IMR-90 (cell line): ENCODE measurements at regions not wholly inside any gene's neighbourhood (a gene's known extent, or its start where the extent isn't known, plus 50 kb on each side); places are given as distances from the start of the nearest gene placed in this dataset.

Experiments used
- ATAC-seq: fragments of 200-7000 bp; cut with Tn5 transposase; 2 replicates; pipeline ENCODE4 v1.9.1; 2020; ENCODE audit warnings: low read depth, mild to moderate bottlenecking, moderate library complexity
- BruUV-seq: library from RNA; stranded (reverse); fragments of 400-500 nt; replicated peaks from 2 replicates; lab custom pipeline; 2021; lab: Mats Ljungman, UMichigan
- CTCF ChIA-PET: fragments of 300-600 bp; formaldehyde crosslinking; extraction: SDS; loops from one replicate; lab custom pipeline; 2021; ENCODE audit warnings: antibody characterized with exemption; lab: Yijun Ruan, JAX
- POLR2A ChIA-PET: fragments of 300-600 bp; sonication (Branson Sonifier 250); formaldehyde crosslinking; loops from one replicate; lab custom pipeline; 2022; ENCODE audit warnings: antibody characterized with exemption; ENCODE audit not compliant: unreplicated experiment; lab: Charles Lee
- DNase-seq: peaks from one replicate; pipeline ENCODE4 v3.0.0; 2013
- H2AFZ ChIP-seq: replicated peaks from 2 replicates; pipeline ENCODE3; 2013; ENCODE audit warnings: low read length, mild to moderate bottlenecking; ENCODE audit not compliant: poor library complexity
- H2AK5ac ChIP-seq: 2 replicates; pipeline ENCODE4 v1.6.1; 2013; ENCODE audit warnings: low read depth, low read length, inconsistent platforms
- H2AK9ac ChIP-seq: replicated peaks from 2 replicates; pipeline ENCODE3; 2013; ENCODE audit warnings: mild to moderate bottlenecking, low read depth, low read length, moderate library complexity; ENCODE audit not compliant: poor library complexity
- H2BK120ac ChIP-seq: 2 replicates; pipeline ENCODE4 v1.6.1; 2013; ENCODE audit warnings: low read depth, low read length, inconsistent platforms
- H2BK15ac ChIP-seq: 3 replicates; pipeline ENCODE4 v1.6.1; 2013; ENCODE audit warnings: low read depth, low read length, inconsistent platforms
- H2BK20ac ChIP-seq: 2 replicates; pipeline ENCODE4 v1.6.1; 2013; ENCODE audit warnings: low read depth, mild to moderate bottlenecking, inconsistent platforms, low read length, moderate library complexity
- H2BK5ac ChIP-seq: 2 replicates; pipeline ENCODE4 v1.6.1; 2013; ENCODE audit warnings: mild to moderate bottlenecking, low read depth, low read length, inconsistent platforms; ENCODE audit not compliant: poor library complexity, severe bottlenecking
- H3K14ac ChIP-seq: replicated peaks from 2 replicates; pipeline ENCODE4 v1.6.1; 2013; ENCODE audit warnings: low read depth, low read length, inconsistent platforms
- H3K18ac ChIP-seq: 2 replicates; pipeline ENCODE4 v1.6.1; 2013; ENCODE audit warnings: low read depth, low read length, control low read depth
- H3K23ac ChIP-seq: 2 replicates; pipeline ENCODE4 v1.6.1; 2013; ENCODE audit warnings: low read depth, low read length, inconsistent platforms
- H3K27ac ChIP-seq: 2 replicates; pipeline ENCODE4 v1.5.1; 2013; ENCODE audit warnings: mild to moderate bottlenecking, control low read depth, low read length; ENCODE audit not compliant: insufficient read depth
- H3K27me3 ChIP-seq: 2 replicates; pipeline ENCODE4 v1.6.1; 2013; ENCODE audit warnings: low read length; ENCODE audit not compliant: control insufficient read depth, insufficient read depth
- H3K36me3 ChIP-seq: 2 replicates; pipeline ENCODE4 v1.6.1; 2013; ENCODE audit warnings: low read length, mixed read lengths; ENCODE audit not compliant: control insufficient read depth, insufficient read depth
- H3K4ac ChIP-seq: 2 replicates; pipeline ENCODE4 v1.6.1; 2013; ENCODE audit warnings: low read depth, low read length, inconsistent platforms
- H3K4me1 ChIP-seq: 2 replicates; pipeline ENCODE4 v1.6.1; 2013; ENCODE audit warnings: low read length, mixed read lengths; ENCODE audit not compliant: control insufficient read depth, insufficient read depth
- H3K4me2 ChIP-seq: 2 replicates; pipeline ENCODE4 v1.6.1; 2013; ENCODE audit warnings: low read depth, mild to moderate bottlenecking, control low read depth, low read length, moderate library complexity
- H3K4me3 ChIP-seq: 2 replicates; pipeline ENCODE4 v1.5.1; 2013; ENCODE audit warnings: low read depth, mild to moderate bottlenecking, control low read depth, low read length, moderate library complexity; ENCODE audit not compliant: insufficient read depth
- H3K56ac ChIP-seq: 2 replicates; pipeline ENCODE4 v1.6.1; 2013; ENCODE audit warnings: low read length, inconsistent platforms; ENCODE audit not compliant: insufficient read depth; ENCODE audit errors: extremely low read depth
- H3K79me1 ChIP-seq, 2 experiments: 2 replicates each; pipeline ENCODE4 v1.6.1; 2013; ENCODE audit warnings: low read length in 2 of 2, inconsistent platforms in 1 of 2, low read depth in 1 of 2
- H3K9ac ChIP-seq: 2 replicates; pipeline ENCODE4 v1.6.1; 2013; ENCODE audit warnings: low read depth, low read length, control low read depth
- H3K9me1 ChIP-seq: 2 replicates; pipeline ENCODE4 v1.6.1; 2013; ENCODE audit warnings: low read length, inconsistent platforms; ENCODE audit not compliant: insufficient read depth
- H3K9me3 ChIP-seq: 2 replicates; pipeline ENCODE4 v1.6.1; 2013; ENCODE audit warnings: low read length; ENCODE audit not compliant: control insufficient read depth, insufficient read depth
- H4K20me1 ChIP-seq: 2 replicates; pipeline ENCODE4 v1.6.1; 2013; ENCODE audit warnings: low read length, inconsistent platforms; ENCODE audit not compliant: insufficient read depth
- H4K5ac ChIP-seq: 2 replicates; pipeline ENCODE4 v1.6.1; 2013; ENCODE audit warnings: mild to moderate bottlenecking, low read depth, low read length, control low read depth
- H4K8ac ChIP-seq, 2 experiments: 2 replicates each; pipeline ENCODE4 v1.6.1; 2013; ENCODE audit warnings: low read depth in 2 of 2, low read length in 2 of 2, control low read depth in 1 of 2, inconsistent platforms in 1 of 2
- H4K91ac ChIP-seq: 2 replicates; pipeline ENCODE4 v1.6.1; 2013; ENCODE audit warnings: low read depth, low read length, inconsistent platforms; ENCODE audit not compliant: insufficient read depth
- FOS ChIP-seq: fragments of 150-350 bp; IDR thresholded peaks from 2 replicates; pipeline ENCODE4 v1.6.1; 2016; ENCODE audit warnings: low read depth, low read length
- SMC3 ChIP-seq: fragments of 150-350 bp; IDR thresholded peaks from 2 replicates; pipeline ENCODE4 v1.6.1; 2016; ENCODE audit warnings: low read depth, mild to moderate bottlenecking, antibody characterized with exemption, low read length, moderate library complexity
- WGBS, 2 experiments: methylation state at CpG; one replicate each; pipeline versions ENCODE4 v1.1.5 to v1.1.7; 2013; ENCODE audit warnings: missing lambda C conversion rate in 2 of 2; ENCODE audit not compliant: insufficient read length in 1 of 2; ENCODE audit errors: extremely low coverage in 2 of 2; 5-methylcytosine and 5-hydroxymethylcytosine counted together
- dilution Hi-C: fragments of 300-500 bp; cut with HindIII; formaldehyde crosslinking; loops from one replicate; pipeline ENCODE4 v1.14.3; 2018; ENCODE audit warnings: low sequenced_read_pairs; ENCODE audit not compliant: unreplicated experiment
- in situ Hi-C: fragments of 300-500 bp; cut with MboI; formaldehyde crosslinking; loops from 3 replicates; pipeline ENCODE4 v1.14.3; 2019; ENCODE audit warnings: low sequenced_read_pairs, inconsistent platforms, mixed read lengths
- intact Hi-C: fragments of 100-400 bp; cut with micrococcal nuclease; formaldehyde crosslinking; loops from 2 replicates; pipeline ENCODE4 v1.10.0; 2022

- DNase-seq (no peak), ATAC-seq (no peak)
- no peak for TF ChIP-seq SMC3
- TF ChIP-seq FOS, result no peak
- Histone ChIP-seq H2BK20ac (no peak overlapping the region), H3K9ac (no peak overlapping the region), H4K91ac (no peak overlapping the region), H3K9me3 (peaks cover 2% of the 10 kb centered on the region; the same call in 1 of the 2 replicates), H3K4me2 (no peak overlapping the region), H2BK5ac (no peak overlapping the region), H3K4me3 (no peak overlapping the region), H4K8ac (no peak overlapping the region), H3K27me3 (no peaks in the 10 kb centered on the region), H4K5ac (no peak overlapping the region), H3K79me1 (no peaks in the 10 kb centered on the region), H3K4me1 (no peaks in the 10 kb centered on the region), H3K4ac (no peak overlapping the region), H4K20me1 (no peaks in the 10 kb centered on the region), H3K27ac (no peak overlapping the region), H3K56ac (no peak overlapping the region), H3K23ac (no peak overlapping the region), H3K18ac (no peak overlapping the region), H2BK120ac (no peak overlapping the region), H2AK9ac (no peak overlapping the region), H3K14ac (no peak overlapping the region), H2AK5ac (no peak overlapping the region), H2BK15ac (no peak overlapping the region), H3K9me1 (no peaks in the 10 kb centered on the region), H3K36me3 (no peaks in the 10 kb centered on the region), H2AFZ (no peak overlapping the region)
- intact Hi-C loops, result no loop called here
- 50% methylated on average over 1 of the region's 12 CpGs; no CpG with 5 or more reads in 1 of the 2 experiments for WGBS, 2 experiments
- in situ Hi-C loops, result no loop called here
- ChIA-PET CTCF (no interaction called here), POLR2A (no interaction called here)
- dilution Hi-C loops, result no loop called here
- no TSS peak for BruUV-seq
Measured at GRCh38 chr21:31414263-31415000, 70.4 kb upstream of the TIAM1 start.
